SU-DHL-6 (cell line): ENCODE measurements at regions not wholly inside any gene's neighbourhood (a gene's known extent, or its start where the extent isn't known, plus 50 kb on each side); places are given as distances from the start of the nearest gene placed in this dataset.

ENCODE experiments used
- H2AFZ ChIP-seq: fragments of 200-600 bp; sonication (generic); 2 replicates; pipeline ENCODE4 v1.6.1; 2014; ENCODE audit warnings: low read depth, mild to moderate bottlenecking, moderate library complexity, mixed read lengths, antibody characterized with exemption, low read length; ENCODE audit not compliant: severe bottlenecking
- H3F3A ChIP-seq: fragments of 200-600 bp; shearing (Covaris generic); 2 replicates; pipeline ENCODE4 v1.6.0; 2016; ENCODE audit warnings: antibody characterized with exemption, mild to moderate bottlenecking; ENCODE audit not compliant: insufficient read depth
- H3K27ac ChIP-seq: fragments of 200-600 bp; sonication (generic); 2 replicates; pipeline ENCODE4 v1.5.1; 2016; ENCODE audit warnings: low read depth, mild to moderate bottlenecking, low read length, moderate library complexity, mixed read lengths
- H3K27me3 ChIP-seq: fragments of 200-600 bp; sonication (generic), shearing (Covaris generic); 2 replicates; pipeline ENCODE4 v1.6.0; 2014; ENCODE audit warnings: mild to moderate bottlenecking, low read length
- H3K36me3 ChIP-seq: fragments of 200-600 bp; sonication (generic); 2 replicates; pipeline ENCODE4 v1.6.1; 2014; ENCODE audit warnings: mild to moderate bottlenecking, low read length, mixed read lengths
- H3K4me2 ChIP-seq: fragments of 300-600, 200-600 bp; shearing (Covaris generic), sonication (generic); 2 replicates; pipeline ENCODE4 v1.6.0; 2014; ENCODE audit warnings: low read length, low read depth, mild to moderate bottlenecking; ENCODE audit not compliant: poor library complexity, severe bottlenecking
- H3K4me3 ChIP-seq: fragments of 200-600 bp; sonication (generic); 2 replicates; pipeline ENCODE4 v1.5.1; 2014; ENCODE audit warnings: antibody characterized with exemption, low read length, mild to moderate bottlenecking, mixed read lengths; ENCODE audit not compliant: insufficient read depth, poor library complexity, severe bottlenecking
- H3K79me2 ChIP-seq: fragments of 200-600 bp; sonication (generic); 2 replicates; pipeline ENCODE4 v1.6.1; 2014; ENCODE audit warnings: mild to moderate bottlenecking, low read length, moderate library complexity; ENCODE audit not compliant: insufficient read depth
- H3K9ac ChIP-seq: fragments of 200-600 bp; sonication (generic); 2 replicates; pipeline ENCODE4 v1.7.0; 2014; ENCODE audit warnings: mild to moderate bottlenecking, low read length
- H3K9me2 ChIP-seq: fragments of 200-600 bp; sonication (generic); replicated peaks from 2 replicates; pipeline ENCODE4 v1.6.1; 2014; ENCODE audit warnings: low read length; ENCODE audit not compliant: insufficient read depth
- H3K9me3 ChIP-seq: fragments of 200-600 bp; sonication (generic); 2 replicates; pipeline ENCODE4 v1.6.1; 2014; ENCODE audit warnings: low read length, mixed read lengths; ENCODE audit not compliant: insufficient read depth
- H4K20me1 ChIP-seq: fragments of 200-600 bp; sonication (generic); 2 replicates; pipeline ENCODE4 v1.6.1; 2014; ENCODE audit warnings: low read depth, mild to moderate bottlenecking, antibody characterized with exemption, low read length, moderate library complexity, mixed read lengths
- EZH2phosphoT487 ChIP-seq: fragments of 200-600 bp; sonication (generic), shearing (Covaris generic); conservative IDR thresholded peaks from 2 replicates; pipeline ENCODE4 v1.6.1; 2018; ENCODE audit warnings: mild to moderate bottlenecking, antibody characterized with exemption, low read length, moderate library complexity, mixed read lengths
- TF ChIP-seq, protein P1 (sequence below): fragments of 200-600 bp; sonication (generic); IDR thresholded peaks from one replicate; pipeline ENCODE4 v1.5.1; 2017; ENCODE audit warnings: antibody characterized with exemption, mild to moderate bottlenecking, low read length, moderate library complexity; ENCODE audit not compliant: insufficient read depth, poor library complexity, severe bottlenecking

DNA sequence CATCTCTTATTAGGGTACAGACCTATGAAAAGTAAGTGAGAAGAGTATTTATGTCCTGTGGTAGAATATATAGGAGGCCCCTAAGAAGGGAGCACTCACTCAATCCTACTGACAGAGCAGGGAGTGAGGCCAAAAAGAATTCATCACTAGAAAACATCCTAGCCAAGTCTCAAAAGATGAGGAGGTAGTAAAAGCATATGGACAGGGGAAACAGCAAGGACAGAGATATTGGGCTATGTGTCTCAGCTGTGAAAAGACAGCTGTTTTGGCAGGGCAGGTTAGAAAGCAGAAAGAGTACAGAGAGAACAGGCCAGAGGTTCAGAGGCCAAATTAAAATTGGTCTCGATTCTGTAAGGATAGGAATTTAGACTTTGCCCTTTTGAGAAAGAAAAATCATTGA lies 548.3 kb upstream of the ANKRD30A start:
- no peaks in the 10 kb centered on the region for H3K36me3 ChIP-seq
- no peak overlapping the region for H3K4me2 ChIP-seq
- no peaks in the 10 kb centered on the region for H3K27me3 ChIP-seq
- H4K20me1 ChIP-seq, result no peaks in the 10 kb centered on the region
- H3K27ac ChIP-seq, result no peak overlapping the region
- no peaks in the 10 kb centered on the region for H3K79me2 ChIP-seq
- no peak overlapping the region for H2AFZ ChIP-seq
- no peaks in the 10 kb centered on the region for H3F3A ChIP-seq
- H3K4me3 ChIP-seq, result no peak overlapping the region
- H3K9me3 ChIP-seq, result no peaks in the 10 kb centered on the region
- TF ChIP-seq, protein P1, sequence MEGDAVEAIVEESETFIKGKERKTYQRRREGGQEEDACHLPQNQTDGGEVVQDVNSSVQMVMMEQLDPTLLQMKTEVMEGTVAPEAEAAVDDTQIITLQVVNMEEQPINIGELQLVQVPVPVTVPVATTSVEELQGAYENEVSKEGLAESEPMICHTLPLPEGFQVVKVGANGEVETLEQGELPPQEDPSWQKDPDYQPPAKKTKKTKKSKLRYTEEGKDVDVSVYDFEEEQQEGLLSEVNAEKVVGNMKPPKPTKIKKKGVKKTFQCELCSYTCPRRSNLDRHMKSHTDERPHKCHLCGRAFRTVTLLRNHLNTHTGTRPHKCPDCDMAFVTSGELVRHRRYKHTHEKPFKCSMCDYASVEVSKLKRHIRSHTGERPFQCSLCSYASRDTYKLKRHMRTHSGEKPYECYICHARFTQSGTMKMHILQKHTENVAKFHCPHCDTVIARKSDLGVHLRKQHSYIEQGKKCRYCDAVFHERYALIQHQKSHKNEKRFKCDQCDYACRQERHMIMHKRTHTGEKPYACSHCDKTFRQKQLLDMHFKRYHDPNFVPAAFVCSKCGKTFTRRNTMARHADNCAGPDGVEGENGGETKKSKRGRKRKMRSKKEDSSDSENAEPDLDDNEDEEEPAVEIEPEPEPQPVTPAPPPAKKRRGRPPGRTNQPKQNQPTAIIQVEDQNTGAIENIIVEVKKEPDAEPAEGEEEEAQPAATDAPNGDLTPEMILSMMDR, result no peak
- no peak for TF ChIP-seq EZH2phosphoT487
- no peak overlapping the region for H3K9ac ChIP-seq
- no peaks in the 10 kb centered on the region for H3K9me2 ChIP-seq

GRCh38 chr10:36574207-36574606 lies 551.2 kb upstream of the ANKRD30A start:
- H3K9me2 ChIP-seq, result no peaks in the 10 kb centered on the region
- no peaks in the 10 kb centered on the region for H3K9me3 ChIP-seq
- no peak overlapping the region for H3K9ac ChIP-seq
- no peaks in the 10 kb centered on the region for H3K79me2 ChIP-seq
- H2AFZ ChIP-seq, result no peak overlapping the region
- H3K27me3 ChIP-seq, result no peaks in the 10 kb centered on the region
- H3K27ac ChIP-seq, result no peak overlapping the region
- H3K36me3 ChIP-seq, result no peaks in the 10 kb centered on the region
- no peak overlapping the region for H3K4me2 ChIP-seq
- no peaks in the 10 kb centered on the region for H3F3A ChIP-seq
- H4K20me1 ChIP-seq, result no peaks in the 10 kb centered on the region
- TF ChIP-seq EZH2phosphoT487, result no peak
- TF ChIP-seq, protein P1, result no peak
- no peak overlapping the region for H3K4me3 ChIP-seq

DNA sequence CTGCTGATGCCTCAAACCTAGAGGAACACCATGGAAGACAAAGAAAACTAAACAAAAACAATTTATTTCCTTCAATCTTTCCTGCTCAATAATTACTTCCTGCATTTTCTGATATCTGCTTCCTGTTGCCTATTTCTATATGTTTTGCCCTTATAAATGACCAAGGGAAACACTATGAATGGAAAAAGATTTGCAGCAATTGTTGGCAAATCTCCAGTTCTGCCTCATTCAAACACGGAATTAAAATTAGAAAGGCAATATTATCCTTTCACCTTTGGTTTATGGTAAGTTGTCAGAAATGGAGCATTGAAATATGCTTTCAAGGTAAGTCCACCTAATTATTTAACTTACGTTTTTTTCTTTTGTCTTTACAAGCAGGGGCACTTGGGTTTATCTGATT lies 552.2 kb upstream of the ANKRD30A start:
- Histone ChIP-seq H3K9ac (no peak overlapping the region), H3K4me3 (no peak overlapping the region), H3K27me3 (no peaks in the 10 kb centered on the region), H2AFZ (no peak overlapping the region), H3K79me2 (no peaks in the 10 kb centered on the region), H3K9me2 (no peaks in the 10 kb centered on the region), H3K4me2 (no peak overlapping the region), H4K20me1 (no peaks in the 10 kb centered on the region), H3F3A (no peaks in the 10 kb centered on the region), H3K27ac (no peak overlapping the region), H3K36me3 (no peaks in the 10 kb centered on the region), H3K9me3 (no peaks in the 10 kb centered on the region)
- TF ChIP-seq EZH2phosphoT487, result no peak
- TF ChIP-seq, protein P1, result no peak
